ENCODE measurements at regions not wholly inside any gene's neighbourhood (a gene's known extent, or its start where the extent isn't known, plus 50 kb on each side); places are given as distances from the start of the nearest gene placed in this dataset.

- Histone ChIP-seq H2AFZ (ENCODE audit: low read length) (no peak overlapping the region), H3K4me2 (ENCODE audit: insufficient read depth in 1 of 2, low read depth in 2 of 2, low read length in 2 of 2) (no peak overlapping the region), H3K4me1 (replicated peaks in 1 of 4; ENCODE audit: control insufficient read depth in 3 of 4, insufficient read depth in 4 of 4, low read length in 3 of 4) (no peaks in the 10 kb centered on the region), H3K4ac (replicated peaks; ENCODE audit: insufficient read length, low read depth, low read length) (no peak overlapping the region), H4K91ac (replicated peaks; ENCODE audit: insufficient read length, low read length) (no peak overlapping the region), H3K27me3 (replicated peaks in 1 of 4; ENCODE audit: control insufficient read depth in 3 of 4, extremely low read depth in 1 of 4, insufficient read depth in 3 of 4, low read length in 3 of 4) (no peaks in the 10 kb centered on the region), H3K9ac (replicated peaks in 1 of 4; ENCODE audit: extremely low read depth in 1 of 4, low read depth in 3 of 4, low read length in 3 of 4) (no peak overlapping the region), H3K79me2 (ENCODE audit: control insufficient read depth in 1 of 2, insufficient read depth in 2 of 2, low read length in 2 of 2) (no peaks in the 10 kb centered on the region), H2BK120ac (replicated peaks; ENCODE audit: low read depth, low read length) (no peak overlapping the region), H2BK5ac (ENCODE audit: low read depth, low read length) (no peak overlapping the region), H2BK20ac (ENCODE audit: low read length) (no peak overlapping the region), H3K14ac (ENCODE audit: insufficient read length) (no peak overlapping the region), H3K4me3 (ENCODE audit: extremely low read depth in 1 of 4, insufficient read depth in 2 of 4, low read depth in 3 of 4, low read length in 4 of 4) (no peak overlapping the region), H3K36me3 (ENCODE audit: control insufficient read depth in 2 of 4, insufficient read depth in 4 of 4, low read length in 3 of 4) (no peaks in the 10 kb centered on the region), H3K56ac (replicated peaks; ENCODE audit: insufficient read length, low read depth, low read length) (no peak overlapping the region), H2BK12ac (ENCODE audit: low read depth, low read length) (no peak overlapping the region), H3K9me3 (ENCODE audit: insufficient read depth in 2 of 2, low read depth in 1 of 2, low read length in 1 of 2) (no peaks in the 10 kb centered on the region), H4K5ac (ENCODE audit: insufficient read length, low read depth, low read length) (no peak overlapping the region), H2AK5ac (ENCODE audit: low read depth, low read length) (no peak overlapping the region), H3K18ac (ENCODE audit: extremely low read depth, low read length) (no peak overlapping the region), H3K23me2 (ENCODE audit: low read depth, low read length) (no peaks in the 10 kb centered on the region), H2BK15ac (ENCODE audit: low read length) (no peak overlapping the region), H3K27ac (ENCODE audit: low read depth, low read length) (no peak overlapping the region), H4K8ac (ENCODE audit: extremely low read depth, insufficient read depth, low read length) (no peak overlapping the region), H3K79me1 (ENCODE audit: low read depth, low read length) (no peaks in the 10 kb centered on the region), H3K23ac (ENCODE audit: insufficient read length) (no peak overlapping the region), H4K20me1 (replicated peaks in 1 of 2; ENCODE audit: control insufficient read depth in 1 of 2, insufficient read depth in 2 of 2, low read length in 2 of 2) (no peaks in the 10 kb centered on the region)
- no peak for FAIRE-seq
- no peak for TF ChIP-seq CTBP2 (IDR thresholded peaks at IDR 0.05; ENCODE audit: borderline replicate concordance, insufficient read depth, insufficient read length, low read length)
- TF ChIP-seq NRF1 (IDR thresholded peaks at IDR 0.05; ENCODE audit: low read depth, low read length), result no peak
- ChIA-PET POLR2A (ENCODE audit: partially characterized antibody) (no interaction called here), CTCF (ENCODE audit: partially characterized antibody) (no interaction called here)
- WGBS, 2 experiments (ENCODE audit: extremely low coverage in 1 of 2, insufficient coverage in 1 of 2, insufficient read length in 1 of 2, insufficient replicate concordance in 2 of 2, low coverage in 1 of 2, low lambda C conversion rate in 2 of 2, missing lambda C conversion rate in 1 of 2), result 97% methylated on average over 3 of the region's 3 CpGs; no CpG with 5 or more reads in 1 of the 2 experiments
- DNase-seq (ENCODE audit: low read depth in 1 of 2, low spot score in 2 of 2), result no peak
Observed at GRCh38 chr2:59484673-59485072, 1068.8 kb downstream of the BCL11A start.
